GM19351 (cell line): ENCODE measurements at regions not wholly inside any gene's neighbourhood (a gene's known extent, or its start where the extent isn't known, plus 50 kb on each side); places are given as distances from the start of the nearest gene placed in this dataset.
A peak's percentile ranks its signal among the peaks of the same experiment; 100 is the strongest.

ENCODE experiments used
- ATAC-seq: cut with Tn5 transposase; IDR thresholded peaks from one replicate; pipeline ENCODE4 v1.9.1; 2021; ENCODE audit warnings: mild to moderate bottlenecking, moderate library complexity; ENCODE audit not compliant: unreplicated experiment

DNA sequence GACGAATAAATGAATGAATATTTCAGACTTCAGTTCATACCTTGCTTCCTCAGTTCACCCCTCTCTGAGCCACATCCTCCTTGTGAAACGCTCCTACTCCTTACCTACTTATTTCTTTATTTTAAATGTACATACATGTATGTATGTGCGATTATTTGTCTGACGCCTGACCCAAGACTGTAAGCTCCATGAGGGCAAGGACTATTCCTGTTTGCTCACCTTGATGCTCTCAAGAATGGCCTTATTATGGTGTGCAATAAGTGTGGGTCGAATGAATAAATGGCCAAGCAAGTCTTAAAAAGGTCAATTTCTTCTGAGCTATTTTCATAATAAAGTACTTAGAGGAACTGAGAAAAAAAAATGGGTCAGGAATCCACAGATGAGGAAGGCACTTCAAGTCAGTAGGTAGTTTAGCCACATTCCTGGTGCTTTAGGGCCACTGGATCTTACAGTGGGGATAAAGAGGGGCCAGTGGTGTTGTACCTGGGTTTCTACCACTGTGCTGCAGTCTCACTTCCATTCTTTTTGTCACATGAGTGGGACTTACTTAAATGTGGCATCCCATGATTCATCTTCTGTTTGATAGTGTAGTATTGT is 74.7 kb downstream of the SDC1 start:
- no peak for ATAC-seq

GRCh38 chr2:20149703-20150030 is 75.3 kb downstream of the SDC1 start:
- no peak for ATAC-seq

- ATAC-seq = no peak
These were observed 75.8 kb downstream of the SDC1 start for GRCh38 chr2:20148923-20149702.

GRCh38 chr2:20148426-20148922 is 76.5 kb downstream of the SDC1 start:
- no peak for ATAC-seq

DNA sequence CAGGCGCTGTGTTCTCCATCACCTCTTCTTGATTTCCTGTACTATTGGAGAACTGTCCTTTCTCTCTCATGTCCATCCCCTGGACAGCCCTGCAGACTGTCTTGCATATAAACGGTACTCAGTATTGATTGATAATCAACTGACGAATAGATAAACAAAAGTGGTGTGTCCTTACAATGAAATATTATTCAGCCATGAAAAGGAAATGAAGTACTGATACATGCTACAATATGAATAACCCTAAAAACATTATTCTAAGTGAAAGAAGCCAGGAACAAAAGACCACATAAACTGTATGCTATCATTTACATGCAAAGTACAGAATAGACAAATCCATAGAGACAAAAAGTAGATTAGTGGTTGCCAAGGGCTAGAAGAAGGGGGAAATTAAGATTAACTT is 77.6 kb downstream of the SDC1 start:
- no peak for ATAC-seq

- no peak for ATAC-seq
These were observed 78.5 kb downstream of the SDC1 start for GRCh38 chr2:20146401-20146800.

DNA sequence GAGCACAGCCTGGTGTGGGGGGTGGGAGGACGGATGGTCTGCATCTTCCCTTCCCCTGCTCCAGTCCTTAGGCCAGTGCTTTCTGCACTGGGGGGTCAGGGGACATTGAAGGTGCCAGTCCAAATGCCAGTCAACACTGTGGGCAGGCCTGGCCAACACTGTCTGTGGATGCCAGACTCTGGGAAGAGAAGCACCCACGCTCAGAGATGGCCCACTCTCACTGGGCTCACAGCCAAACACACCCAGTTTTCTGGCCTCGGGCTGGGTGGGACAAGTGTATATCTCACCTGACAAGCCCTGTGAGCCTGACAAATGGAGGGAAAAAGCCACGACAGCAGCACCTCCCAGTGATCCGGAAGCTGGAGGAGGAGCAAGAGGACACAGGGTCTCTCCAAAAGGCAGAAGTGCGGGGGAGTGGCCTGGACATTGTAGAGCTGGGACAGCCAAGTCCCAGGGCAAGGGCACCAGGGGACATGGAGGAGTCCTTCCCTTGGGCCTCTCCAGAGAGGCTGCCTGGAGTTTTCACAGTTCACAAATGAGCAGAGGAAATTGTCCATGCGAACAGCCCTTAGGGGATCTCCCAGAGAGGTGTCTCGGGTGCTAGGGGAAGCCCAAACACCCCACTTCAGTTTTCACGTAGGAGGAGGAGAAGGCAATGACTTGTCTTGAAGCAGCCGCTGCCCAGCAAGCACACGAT is 79.3 kb downstream of the SDC1 start:
- ATAC-seq = peak; percentile 83

GRCh38 chr2:20144861-20145260 is 80.1 kb downstream of the SDC1 start:
- ATAC-seq = no peak

GRCh38 chr2:20144196-20144595 is 80.7 kb downstream of the SDC1 start:
- no peak for ATAC-seq

- ATAC-seq = no peak
These were observed 81.7 kb downstream of the SDC1 start for GRCh38 chr2:20143263-20143662.

GRCh38 chr2:20141806-20142205 is 83.1 kb downstream of the SDC1 start:
- no peak for ATAC-seq

GRCh38 chr2:20141056-20141762 is 83.7 kb downstream of the SDC1 start:
- ATAC-seq = no peak

DNA sequence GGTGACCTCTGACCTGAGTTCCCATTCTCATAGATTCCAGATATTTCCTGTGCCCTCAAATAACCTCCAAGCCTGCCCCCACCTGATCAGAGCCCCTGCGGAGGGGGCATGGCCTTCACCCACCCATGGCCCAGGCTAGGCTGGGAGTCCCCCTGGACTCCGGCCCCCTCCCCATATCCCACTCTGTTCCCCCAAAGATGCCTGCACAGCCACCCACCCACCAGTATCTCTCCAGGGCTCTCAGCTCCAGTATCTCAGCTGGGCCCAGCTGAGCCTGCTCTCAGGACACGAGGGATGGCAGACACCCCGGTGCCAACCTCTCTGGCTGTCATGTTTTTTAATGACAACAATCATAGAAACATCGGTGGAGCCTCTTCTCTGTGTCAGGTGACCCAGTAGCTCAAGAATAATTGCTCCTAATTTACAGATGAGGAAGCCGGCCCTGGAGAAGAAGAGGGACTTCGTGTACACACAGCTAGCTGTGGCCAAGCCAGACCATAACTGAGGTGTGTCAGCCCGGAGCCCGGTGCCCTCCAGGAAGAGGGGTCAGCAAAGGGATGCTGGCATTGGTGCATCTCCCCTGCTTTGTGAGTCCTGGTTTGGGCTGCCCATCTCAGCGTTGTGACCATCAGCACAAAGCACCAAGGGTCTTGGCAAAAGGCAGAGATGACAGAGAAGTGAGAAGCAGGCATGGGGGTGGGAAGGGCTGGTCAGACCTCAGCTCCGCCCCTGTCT is 84.4 kb downstream of the SDC1 start:
- ATAC-seq = no peak

- ATAC-seq = no peak
These were observed 85.3 kb downstream of the SDC1 start for GRCh38 chr2:20139407-20140172.

- ATAC-seq = no peak
These were observed 86.2 kb downstream of the SDC1 start for GRCh38 chr2:20138696-20139095.

DNA sequence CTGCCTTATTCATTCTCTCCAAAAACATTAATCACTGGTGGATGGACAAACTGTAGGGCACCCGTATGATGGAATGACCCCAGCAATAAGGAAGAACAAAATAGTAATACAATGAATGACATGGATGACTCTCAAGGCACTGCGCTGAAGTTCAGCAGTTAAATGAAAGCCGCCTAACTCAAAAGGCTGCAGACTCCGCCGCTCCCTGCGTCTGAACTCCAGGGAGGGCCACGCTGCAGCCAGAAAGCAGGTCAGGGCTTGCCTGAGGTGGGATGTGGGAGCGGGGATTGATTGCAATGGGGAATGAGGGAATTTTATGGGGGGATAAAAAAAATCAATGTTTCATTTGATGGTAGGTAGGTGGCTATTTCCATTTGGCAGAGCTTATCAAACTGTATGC is 86.5 kb upstream of the LAPTM4A start:
- no peak for ATAC-seq

- ATAC-seq = no peak
These were observed 85.7 kb upstream of the LAPTM4A start for GRCh38 chr2:20137131-20137571.

DNA sequence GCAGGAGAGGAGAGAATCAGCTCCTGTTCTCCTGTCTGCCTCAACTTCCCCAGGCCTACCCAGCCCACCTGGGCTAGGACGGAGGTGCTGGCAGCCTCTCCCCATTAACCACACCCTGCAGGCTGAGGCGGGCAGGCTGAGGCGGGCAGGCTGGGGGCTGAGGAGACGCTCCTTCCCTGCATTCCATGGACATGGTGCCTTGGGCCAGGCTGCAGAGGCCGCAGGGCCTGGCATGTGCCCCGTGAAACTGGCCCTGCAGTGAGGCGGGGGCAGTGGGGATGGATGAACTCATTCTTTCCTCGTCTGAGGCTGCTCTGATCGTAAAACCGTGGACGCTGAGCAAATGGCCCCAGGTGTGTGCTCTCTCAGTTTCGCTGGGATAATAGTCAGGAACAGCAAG is 84.7 kb upstream of the LAPTM4A start:
- ATAC-seq = no peak

- peak; percentile 99 for ATAC-seq
These were observed 84.2 kb upstream of the LAPTM4A start for GRCh38 chr2:20135631-20136050.

DNA sequence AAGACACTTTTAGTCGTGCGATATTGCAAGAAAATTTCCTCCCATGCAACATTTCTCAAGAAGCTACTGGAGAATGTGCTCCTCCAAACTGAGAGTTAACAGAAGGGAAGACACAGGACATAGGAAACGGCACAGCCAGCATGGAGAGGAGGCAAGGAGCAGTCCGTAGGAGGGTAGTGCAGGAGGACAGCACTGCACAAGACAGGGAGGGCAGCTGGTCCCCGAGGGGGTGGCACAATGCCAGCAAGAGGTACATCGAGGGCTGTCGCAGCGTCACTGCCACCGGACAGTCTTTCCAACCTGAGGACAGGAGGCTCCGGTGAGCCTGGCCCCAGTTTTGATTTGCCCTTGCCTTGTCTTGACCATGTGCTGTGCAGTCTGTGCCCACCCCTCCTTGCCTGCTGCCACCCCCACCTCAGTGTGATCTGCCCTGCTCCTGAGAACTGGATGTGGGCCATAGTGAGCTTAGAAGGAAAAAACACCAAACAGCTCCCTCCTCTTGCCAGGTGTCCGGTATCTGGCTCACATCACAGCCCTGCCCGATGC is 81.6 kb upstream of the LAPTM4A start:
- ATAC-seq = no peak
